ENCODE measurements at regions not wholly inside any gene's neighbourhood (a gene's known extent, or its start where the extent isn't known, plus 50 kb on each side); places are given as distances from the start of the nearest gene placed in this dataset.

GRCh38 chr2:222050981-222051380 lies 247.8 kb downstream of the PAX3 start:
- TF ChIP-seq EZH2 (IDR thresholded peaks at IDR 0.05; ENCODE audit: insufficient read depth, poor library complexity, severe bottlenecking) (no peak), EZH2phosphoT487 (IDR thresholded peaks at IDR 0.05; ENCODE audit: insufficient read depth, low read depth) (no peak)
